ENCODE measurements at regions not wholly inside any gene's neighbourhood (a gene's known extent, or its start where the extent isn't known, plus 50 kb on each side); places are given as distances from the start of the nearest gene placed in this dataset.
"Not testable (repeated sequence)": the region's sequence is repeated elsewhere in the genome, so short reads cannot be mapped to it uniquely, and the experiment has no call there.

- no peaks in the 10 kb centered on the region for H3K9me3 ChIP-seq (ENCODE audit: severe bottlenecking)
- no peak overlapping the region for H3K4me3 ChIP-seq (ENCODE audit: severe bottlenecking)
- no peak overlapping the region for H3K27ac ChIP-seq (ENCODE audit: poor library complexity, severe bottlenecking)
- no peak for TF ChIP-seq CTCF (IDR thresholded peaks at IDR 0.05; ENCODE audit: poor library complexity, severe bottlenecking)
- H3K4me1 ChIP-seq (ENCODE audit: insufficient read depth, poor library complexity, severe bottlenecking): no peaks in the 10 kb centered on the region
- no peaks in the 10 kb centered on the region for H3K27me3 ChIP-seq (ENCODE audit: insufficient read depth, poor library complexity, severe bottlenecking)
- DNase-seq (ENCODE audit: low spot score) (no peak), ATAC-seq (ENCODE audit: low read depth) (peak; percentile 25; the same call in 1 of the 3 replicates)
- H3K36me3 ChIP-seq (ENCODE audit: low read depth): no peaks in the 10 kb centered on the region
Measured at GRCh38 chr21:17105932-17106331, 406.9 kb upstream of the CXADR start.

- Histone ChIP-seq H3K27ac (ENCODE audit: poor library complexity, severe bottlenecking) (no peak overlapping the region), H3K4me3 (ENCODE audit: severe bottlenecking) (no peak overlapping the region), H3K36me3 (ENCODE audit: low read depth) (no peaks in the 10 kb centered on the region), H3K9me3 (ENCODE audit: severe bottlenecking) (no peaks in the 10 kb centered on the region), H3K4me1 (ENCODE audit: insufficient read depth, poor library complexity, severe bottlenecking) (no peaks in the 10 kb centered on the region), H3K27me3 (ENCODE audit: insufficient read depth, poor library complexity, severe bottlenecking) (no peaks in the 10 kb centered on the region)
- no peak for TF ChIP-seq CTCF (IDR thresholded peaks at IDR 0.05; ENCODE audit: poor library complexity, severe bottlenecking)
- no peak for DNase-seq (ENCODE audit: low spot score)
- ATAC-seq (ENCODE audit: low read depth): no peak
Measured at GRCh38 chr21:17114045-17114444, 398.8 kb upstream of the CXADR start.

- Histone ChIP-seq H3K4me3 (ENCODE audit: severe bottlenecking) (no peak overlapping the region), H3K27ac (ENCODE audit: poor library complexity, severe bottlenecking) (no peak overlapping the region), H3K9me3 (ENCODE audit: severe bottlenecking) (no peaks in the 10 kb centered on the region), H3K27me3 (ENCODE audit: insufficient read depth, poor library complexity, severe bottlenecking) (no peaks in the 10 kb centered on the region), H3K4me1 (ENCODE audit: insufficient read depth, poor library complexity, severe bottlenecking) (no peaks in the 10 kb centered on the region), H3K36me3 (ENCODE audit: low read depth) (no peaks in the 10 kb centered on the region)
- no peak for TF ChIP-seq CTCF (IDR thresholded peaks at IDR 0.05; ENCODE audit: poor library complexity, severe bottlenecking)
- ATAC-seq (ENCODE audit: low read depth): no peak
- no peak for DNase-seq (ENCODE audit: low spot score)
Measured at GRCh38 chr21:17118638-17119384, 394.0 kb upstream of the CXADR start.

- no peaks in the 10 kb centered on the region for H3K27me3 ChIP-seq (ENCODE audit: insufficient read depth, poor library complexity, severe bottlenecking)
- H3K4me1 ChIP-seq (ENCODE audit: insufficient read depth, poor library complexity, severe bottlenecking): no peaks in the 10 kb centered on the region
- no peak for DNase-seq (ENCODE audit: low spot score)
- ATAC-seq (ENCODE audit: low read depth): no peak
- H3K4me3 ChIP-seq (ENCODE audit: severe bottlenecking): no peak overlapping the region
- TF ChIP-seq CTCF (IDR thresholded peaks at IDR 0.05; ENCODE audit: poor library complexity, severe bottlenecking): no peak
- H3K36me3 ChIP-seq (ENCODE audit: low read depth): no peaks in the 10 kb centered on the region
- no peak overlapping the region for H3K27ac ChIP-seq (ENCODE audit: poor library complexity, severe bottlenecking)
- no peaks in the 10 kb centered on the region for H3K9me3 ChIP-seq (ENCODE audit: severe bottlenecking)
Measured at GRCh38 chr21:17119466-17120297, 393.2 kb upstream of the CXADR start.

- H3K4me1 ChIP-seq (ENCODE audit: insufficient read depth, poor library complexity, severe bottlenecking); H3K27ac ChIP-seq (ENCODE audit: poor library complexity, severe bottlenecking); H3K9me3 ChIP-seq (ENCODE audit: severe bottlenecking); H3K4me3 ChIP-seq (ENCODE audit: severe bottlenecking); DNase-seq (ENCODE audit: low spot score); H3K36me3 ChIP-seq (ENCODE audit: low read depth); H3K27me3 ChIP-seq (ENCODE audit: insufficient read depth, poor library complexity, severe bottlenecking); ATAC-seq (ENCODE audit: low read depth): not testable (repeated sequence)
Measured at GRCh38 chr21:17127395-17127794, 385.4 kb upstream of the CXADR start.

Measured in RWPE2 (cell line).